NCI-H146 (cell line): ENCODE measurements at regions not wholly inside any gene's neighbourhood (a gene's known extent, or its start where the extent isn't known, plus 50 kb on each side); places are given as distances from the start of the nearest gene placed in this dataset.

ENCODE experiments used
- DNase-seq: peaks from one replicate; lab custom pipeline; 2025; lab: John Stamatoyannopoulos, UW

DNA sequence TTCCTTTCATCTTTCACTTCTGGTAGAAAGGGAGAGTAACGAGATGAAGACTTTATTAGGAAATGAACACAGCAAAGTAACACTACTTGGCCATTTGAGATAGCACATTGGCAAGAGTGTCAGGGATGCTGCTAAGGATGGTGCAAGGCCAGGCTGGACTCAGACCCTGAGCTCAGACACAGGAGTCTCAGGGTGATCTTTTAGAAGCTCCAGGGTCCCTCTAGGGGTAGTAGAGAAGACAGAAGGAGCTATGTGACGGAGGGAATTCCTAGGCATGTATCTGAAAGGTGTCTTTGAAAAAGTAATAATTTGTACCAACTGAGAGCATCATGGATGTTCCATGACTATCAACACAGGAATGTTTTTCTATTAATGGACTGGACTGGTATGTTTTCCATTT lies 436.5 kb downstream of the DHX35 start:
- DNase-seq: no peak

DNA sequence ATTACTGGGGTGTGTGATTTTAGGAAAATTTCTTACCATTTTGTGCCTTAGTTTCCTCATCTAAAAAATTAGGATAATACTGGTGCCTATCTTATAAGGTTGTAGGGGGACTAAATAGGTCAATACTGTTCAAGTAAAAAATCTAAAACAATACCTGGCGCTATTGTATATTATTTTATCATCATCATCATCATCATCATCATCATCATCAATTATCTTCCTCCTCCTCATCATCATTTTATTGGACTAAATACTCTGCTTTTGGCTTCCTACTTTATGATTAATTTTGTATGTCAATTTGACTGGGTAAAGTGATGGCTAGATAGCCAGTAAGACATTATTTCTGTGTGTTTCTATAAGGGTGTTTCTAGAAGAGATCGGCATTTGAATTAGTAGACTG lies 435.5 kb downstream of the DHX35 start:
- DNase-seq: no peak

DNA sequence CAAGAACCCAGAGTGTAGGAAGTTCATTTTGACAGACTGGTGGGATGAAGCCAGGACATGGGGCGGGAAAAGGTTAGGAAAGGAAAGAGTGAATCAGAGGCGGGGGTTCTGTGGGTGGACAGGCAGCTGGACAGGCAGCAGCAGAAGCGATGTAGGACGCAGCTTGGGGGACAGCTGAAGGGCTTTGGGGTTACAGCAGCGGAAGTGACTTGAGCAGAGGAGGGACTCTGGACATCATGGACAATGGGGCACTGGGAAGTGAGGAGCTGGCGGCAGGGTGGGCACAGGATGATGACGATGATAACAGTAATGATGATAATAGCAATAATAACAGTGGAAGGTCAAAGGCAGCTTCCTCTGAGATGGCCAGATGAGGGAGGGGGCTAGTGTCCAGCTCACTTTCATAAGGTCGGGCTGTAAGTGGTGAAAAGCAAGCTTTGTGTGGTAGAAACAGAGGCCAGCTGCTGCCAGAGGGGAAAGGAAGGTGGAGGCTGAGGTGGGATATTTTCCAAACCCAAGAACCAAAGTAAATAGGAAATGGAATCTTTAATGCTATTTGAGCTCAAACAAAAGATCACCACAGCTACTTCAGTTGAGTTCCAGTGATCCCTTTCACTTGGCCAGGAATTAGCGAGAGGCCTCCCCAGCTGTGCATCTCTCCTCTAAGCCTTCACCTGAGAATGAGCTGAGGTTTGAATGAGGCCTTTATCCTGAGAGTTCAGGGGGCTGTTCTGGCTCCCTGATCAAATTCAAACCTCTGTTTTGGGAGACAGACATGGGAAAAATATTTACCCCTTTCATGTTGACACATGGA lies 433.5 kb downstream of the DHX35 start:
- DNase-seq: no peak

DNA sequence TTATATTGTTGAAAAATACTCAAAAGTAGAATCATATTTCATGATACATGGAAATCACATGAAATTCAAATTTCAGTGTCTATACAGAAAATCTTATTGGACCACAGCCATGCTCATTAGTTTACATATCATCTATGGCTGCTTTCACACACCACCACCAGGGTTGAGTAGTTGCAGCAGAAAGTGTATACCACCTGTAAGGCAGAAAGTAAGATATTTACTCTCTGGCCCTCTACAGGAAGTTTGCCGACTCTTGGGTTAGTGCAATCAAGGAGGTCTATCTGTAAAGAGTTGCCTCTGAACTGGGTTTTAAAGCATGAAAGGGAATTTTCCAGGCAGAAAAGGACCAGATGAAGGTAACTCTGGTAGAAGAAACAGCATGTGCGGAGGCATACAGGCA lies 432.3 kb downstream of the DHX35 start:
- DNase-seq: no peak

DNA sequence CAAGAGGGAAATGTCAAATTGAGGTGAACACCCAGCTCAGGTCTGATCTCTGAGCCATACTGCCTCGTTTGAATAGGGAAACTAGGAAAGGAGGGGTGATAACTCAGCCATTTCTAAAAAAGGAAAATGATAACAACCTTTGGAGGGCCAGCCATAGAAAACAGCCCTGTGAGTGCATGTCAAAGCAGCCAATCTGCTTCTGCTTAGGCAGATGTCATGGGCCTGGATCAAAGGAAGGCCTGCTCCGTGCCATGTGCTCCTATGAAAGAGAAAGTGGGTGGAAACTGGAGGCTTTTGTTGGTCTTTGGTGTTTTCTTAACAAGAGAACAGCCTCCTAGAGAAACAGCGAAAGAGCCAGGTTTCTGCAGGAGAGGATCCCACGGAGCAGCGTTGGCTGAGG lies 428.0 kb downstream of the DHX35 start:
- DNase-seq: no peak

DNA sequence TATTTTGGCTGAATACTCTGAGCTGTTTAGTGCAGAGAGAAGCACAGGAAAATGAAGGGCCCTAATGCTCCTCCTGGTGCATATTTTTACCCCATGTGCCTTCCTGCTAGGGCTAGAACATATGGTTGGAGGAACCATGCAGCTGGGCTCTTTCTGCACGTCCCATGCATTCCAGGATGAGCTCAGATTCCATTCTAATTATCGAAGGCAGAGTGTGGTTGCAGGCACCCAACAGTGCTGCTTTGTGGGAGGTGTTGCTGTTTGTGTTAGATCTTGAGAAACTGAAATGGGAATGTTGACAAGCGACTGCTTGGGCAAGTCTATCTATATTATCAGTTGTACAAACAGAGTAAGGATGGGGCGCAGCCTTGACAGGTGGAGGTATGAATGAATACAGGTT lies 419.5 kb downstream of the DHX35 start:
- DNase-seq: no peak

DNA sequence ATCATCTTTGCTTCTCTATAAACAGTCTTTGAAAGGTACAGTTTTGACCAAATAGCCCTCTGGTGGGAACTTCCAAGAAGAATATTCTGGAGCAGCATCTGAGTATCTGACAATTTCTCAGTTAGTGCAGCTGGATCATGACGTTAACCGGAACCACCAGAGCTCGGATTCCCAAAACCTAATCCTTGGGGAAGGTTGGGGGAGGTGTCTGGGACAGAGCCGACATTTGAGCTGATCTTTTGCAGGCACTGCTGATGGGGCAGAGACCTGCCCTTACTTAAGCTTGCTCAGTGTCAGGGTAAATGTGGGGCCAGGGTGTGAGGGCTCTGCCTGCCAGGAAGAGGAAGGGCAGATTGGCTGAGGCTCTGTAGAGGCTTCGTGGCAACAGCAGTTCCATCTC lies 416.6 kb downstream of the DHX35 start:
- no peak for DNase-seq

DNA sequence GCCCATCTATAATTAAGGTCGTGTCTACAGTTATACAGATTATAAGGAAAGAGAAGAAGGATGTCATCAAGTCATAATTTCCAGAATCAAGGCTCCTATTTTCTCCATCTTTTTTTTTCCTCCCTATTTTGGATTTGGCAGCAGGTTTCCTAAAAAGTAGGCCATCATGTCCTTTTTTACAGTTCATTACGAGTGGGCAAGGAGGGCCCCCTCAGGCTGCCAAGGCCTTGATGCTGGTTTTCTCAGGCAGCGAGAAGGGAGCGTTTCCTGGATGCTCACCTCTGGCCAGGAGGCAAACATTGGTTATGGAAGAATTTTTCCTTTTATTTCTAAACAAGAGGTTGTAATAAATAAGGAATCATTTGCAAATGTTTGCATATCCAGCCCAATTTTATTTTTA lies 414.6 kb downstream of the DHX35 start:
- DNase-seq: no peak

DNA sequence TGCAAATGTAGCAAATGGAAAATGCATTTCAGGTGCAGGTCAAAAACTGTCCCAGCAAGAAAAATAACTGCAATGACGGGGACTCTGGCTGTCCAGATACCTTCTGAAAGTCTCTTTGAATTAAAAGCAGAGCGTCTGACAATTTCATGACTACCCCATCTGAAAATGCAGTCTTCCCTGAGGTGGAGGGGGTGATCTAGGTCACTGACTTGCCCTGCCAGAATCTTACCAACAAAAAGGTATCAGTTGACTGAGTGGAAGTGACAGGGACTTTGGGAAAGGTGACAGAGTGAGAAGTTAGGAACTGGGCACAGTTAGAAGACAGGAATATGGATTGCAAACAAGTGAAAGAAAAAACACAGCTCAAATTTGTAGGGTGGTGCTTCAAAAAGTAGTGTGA lies 402.2 kb downstream of the DHX35 start:
- no peak for DNase-seq

DNA sequence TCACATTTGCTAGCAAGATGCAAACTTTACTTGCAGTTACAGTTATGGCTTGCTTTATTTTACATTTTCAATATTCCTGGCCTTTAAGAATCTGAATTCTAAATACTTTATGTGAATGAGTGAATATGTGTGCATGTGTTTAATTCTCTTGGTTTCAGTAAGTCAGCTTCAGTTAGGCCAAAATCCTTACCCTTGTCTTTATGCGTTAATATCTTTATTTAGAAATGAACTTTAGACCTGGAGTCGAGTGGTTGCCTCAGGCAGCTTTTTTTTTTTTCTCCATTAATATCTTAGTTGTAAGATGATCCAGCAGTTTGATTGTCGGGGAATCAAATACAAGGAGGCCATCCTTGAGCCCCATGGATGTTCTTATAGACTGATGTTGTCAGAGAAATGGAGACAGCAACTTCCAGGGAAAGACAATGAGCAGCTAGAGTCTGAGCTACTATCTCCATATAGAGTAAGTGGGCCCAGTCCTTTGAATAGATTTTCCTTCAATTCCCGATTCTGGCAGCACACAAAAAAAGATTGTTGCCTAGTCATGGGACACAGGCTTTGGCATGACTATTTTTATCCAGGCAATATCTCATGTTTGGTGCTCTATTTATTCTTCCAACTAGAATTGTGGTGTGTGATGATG lies 398.0 kb downstream of the DHX35 start:
- no peak for DNase-seq

DNA sequence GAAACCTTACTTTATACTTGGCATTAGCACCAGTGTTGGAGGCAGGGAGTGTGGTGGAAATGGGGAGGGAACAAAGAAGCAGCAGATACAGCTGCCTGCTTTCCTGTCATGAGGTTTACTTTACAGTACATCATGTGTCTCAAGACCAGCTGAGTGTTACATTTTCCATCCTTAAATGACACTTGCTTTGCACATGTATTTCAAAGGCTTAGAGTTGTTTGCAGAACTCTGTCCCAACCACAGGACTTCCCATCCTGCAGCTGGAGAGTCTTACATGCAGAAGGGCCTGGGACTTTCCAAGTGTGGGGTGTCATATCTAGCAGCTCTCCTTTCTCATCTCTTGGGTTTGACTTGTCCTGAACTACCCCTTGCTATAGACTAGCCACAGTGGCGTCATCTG lies 395.9 kb downstream of the DHX35 start:
- DNase-seq: no peak

DNA sequence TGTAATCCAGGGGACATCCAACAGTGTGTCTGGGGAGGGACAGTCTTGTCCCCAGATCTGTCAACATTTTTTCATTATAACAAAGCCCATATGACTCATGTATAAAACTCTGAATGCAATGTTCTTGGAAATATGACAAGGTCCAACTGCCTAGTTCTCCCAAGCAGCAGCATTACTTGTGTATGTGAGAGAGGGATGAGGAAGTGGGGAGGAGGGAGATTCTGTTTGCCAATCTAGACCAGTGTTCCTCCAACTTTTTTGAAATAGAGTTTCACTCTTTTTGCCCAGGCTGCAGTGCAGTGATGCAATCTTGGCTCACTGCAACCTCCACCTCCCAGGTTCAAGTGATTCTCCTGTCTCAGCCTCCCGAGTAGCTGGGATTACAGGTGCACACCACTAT lies 394.8 kb downstream of the DHX35 start:
- DNase-seq: no peak

DNA sequence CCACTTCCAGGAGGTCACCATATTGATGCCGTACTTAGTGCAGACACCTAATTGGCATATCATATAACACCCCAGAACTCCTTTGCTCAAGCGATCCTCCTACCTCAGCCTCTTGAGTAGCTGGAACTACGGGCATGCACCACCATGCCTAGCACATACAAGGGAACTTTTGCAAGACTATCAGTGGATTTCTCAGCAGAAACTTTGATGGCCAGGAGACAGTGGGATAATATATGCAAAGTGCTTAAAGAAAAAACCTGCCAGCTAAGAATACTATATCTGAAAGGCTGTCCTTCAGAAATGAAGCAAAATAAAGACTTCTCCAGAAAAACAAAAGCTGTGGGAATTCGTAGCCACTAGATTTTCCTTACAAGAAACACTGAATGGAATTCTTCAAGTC lies 387.1 kb downstream of the DHX35 start:
- DNase-seq: no peak

DNA sequence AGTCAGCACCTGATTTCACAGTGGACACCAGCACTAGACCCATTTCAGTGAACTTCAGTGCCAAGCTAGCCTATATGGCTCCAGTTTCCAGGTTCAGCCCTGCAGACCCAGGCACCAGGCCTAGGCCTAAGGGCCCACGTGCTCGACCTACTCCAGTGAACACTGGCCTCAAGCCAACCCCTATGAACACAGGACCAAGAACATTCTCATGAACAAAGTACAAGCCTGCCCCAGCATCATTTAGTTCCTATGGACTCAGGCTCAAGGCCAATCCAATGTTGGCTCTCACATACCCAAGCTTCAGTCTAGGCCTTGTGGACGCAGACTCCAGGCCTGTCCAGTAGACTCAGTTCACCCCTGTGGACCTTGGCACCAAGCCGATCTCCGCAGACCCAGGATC lies 385.5 kb downstream of the DHX35 start:
- no peak for DNase-seq

DNA sequence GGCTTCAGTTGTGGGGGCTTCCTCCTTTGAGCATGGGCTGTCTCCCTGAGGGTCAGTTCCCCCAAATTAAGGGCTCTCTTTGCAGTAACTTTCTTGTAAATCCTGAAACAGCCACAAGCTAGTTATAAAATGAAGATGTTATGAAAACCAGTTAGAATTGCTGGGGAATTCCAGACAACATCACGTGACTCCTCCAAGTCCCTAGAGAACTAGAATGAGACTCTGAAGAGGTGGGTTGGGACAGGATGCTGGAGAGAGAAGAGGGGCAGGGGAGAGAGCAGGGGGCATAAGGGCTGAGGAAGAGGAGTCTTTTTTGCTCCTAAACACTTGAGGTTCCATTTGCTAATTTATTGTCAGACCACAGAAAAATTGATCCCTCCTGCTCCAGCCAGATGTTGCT lies 380.3 kb downstream of the DHX35 start:
- no peak for DNase-seq

DNA sequence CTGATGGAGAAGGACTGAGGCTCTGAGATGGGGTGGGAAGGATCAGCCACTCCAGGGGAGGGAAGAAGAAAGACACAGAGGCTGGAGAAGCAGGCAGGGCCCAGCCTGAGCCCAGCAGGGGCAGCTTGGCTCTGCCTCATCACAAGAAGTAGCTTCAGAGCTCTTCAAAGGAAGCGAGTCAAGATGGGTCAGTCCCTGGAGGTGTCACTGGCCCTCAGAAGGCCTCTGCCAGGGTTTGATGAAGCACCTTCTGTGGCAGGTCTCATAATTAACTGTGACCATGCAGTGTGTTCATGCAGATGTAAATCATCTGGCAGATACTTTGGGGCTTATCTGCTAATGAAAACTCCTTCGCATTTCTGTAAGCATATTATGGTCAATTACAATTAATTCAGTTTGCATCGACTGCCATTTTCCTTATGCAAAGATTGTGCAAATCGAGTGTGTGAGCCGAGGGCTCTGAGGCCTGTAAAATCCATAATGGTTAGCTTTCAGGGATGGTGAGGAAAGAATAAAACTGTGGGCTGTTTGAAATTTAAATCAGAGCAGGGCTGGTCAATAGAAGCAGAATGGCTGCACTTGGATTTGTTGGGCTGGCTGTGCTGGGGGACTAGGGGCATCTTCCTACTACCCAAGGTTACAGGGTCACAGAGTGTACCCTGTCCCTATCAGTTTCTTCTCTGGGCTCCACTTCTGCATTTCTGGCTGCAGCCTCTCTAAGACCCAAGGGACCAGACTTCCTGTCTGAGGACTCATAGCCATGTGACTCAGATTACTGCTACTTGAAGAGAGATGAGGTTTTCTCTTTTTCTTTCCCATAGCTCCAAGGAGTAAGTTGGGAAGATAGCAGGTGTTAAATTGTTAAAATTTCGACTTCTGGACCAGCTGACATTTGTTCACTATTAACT lies 376.6 kb downstream of the DHX35 start:
- DNase-seq: no peak

DNA sequence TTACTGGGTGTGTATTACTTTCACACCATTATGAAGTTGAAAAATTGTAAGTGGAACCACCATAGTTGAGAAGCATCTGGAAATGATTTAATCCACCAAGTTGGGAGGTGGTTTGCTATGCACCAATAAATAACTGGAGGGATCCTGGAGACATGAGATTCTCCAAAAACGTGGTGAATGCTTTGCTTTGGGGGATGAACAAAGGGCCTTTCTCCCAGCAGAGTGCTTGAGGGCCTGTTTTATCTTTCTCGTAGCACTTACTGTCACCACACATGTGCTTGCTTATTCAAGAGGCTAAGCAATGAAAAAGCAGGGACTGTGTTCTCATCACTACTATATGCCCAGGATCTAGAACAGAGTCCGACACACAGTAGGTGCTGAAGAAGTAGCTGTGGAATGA lies 371.1 kb downstream of the DHX35 start:
- no peak for DNase-seq

DNA sequence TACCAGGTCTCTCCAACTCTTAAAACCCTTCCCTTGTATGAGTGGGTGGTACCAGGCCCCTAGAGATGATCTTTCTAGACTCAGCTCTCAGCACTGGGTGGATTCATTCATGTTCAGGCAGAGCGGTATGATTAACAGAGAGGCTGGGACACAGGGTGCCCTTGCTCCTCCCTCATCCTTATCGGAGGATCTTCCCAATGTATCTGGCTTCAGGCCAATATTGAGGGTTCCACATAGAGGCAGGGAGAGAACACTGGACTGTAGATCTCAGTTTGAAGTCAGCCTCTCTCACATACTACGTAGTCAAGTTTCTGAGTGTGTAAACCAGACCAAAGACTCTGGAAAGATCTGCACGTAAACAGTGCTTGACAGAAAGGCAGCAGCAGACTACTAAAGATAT lies 366.2 kb downstream of the DHX35 start:
- no peak for DNase-seq

DNA sequence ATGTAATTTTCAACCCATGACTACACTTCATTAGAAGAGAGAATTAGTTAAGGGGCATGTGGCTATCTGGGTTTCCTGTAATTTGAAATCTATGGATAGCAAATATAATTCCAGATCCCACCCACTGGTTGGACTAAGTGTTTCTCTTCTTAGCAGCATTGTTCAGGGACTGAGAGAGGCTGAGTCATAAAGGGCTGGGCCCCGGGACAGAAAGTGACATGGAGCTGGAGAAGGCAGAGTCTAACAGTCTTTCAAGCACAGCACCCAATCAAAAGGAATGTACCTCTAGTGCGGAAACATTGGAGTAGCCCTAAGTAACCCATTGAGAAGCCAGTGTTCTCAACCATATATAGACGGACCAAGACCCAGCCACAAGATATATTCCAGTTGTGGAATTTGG lies 363.9 kb downstream of the DHX35 start:
- DNase-seq: no peak

DNA sequence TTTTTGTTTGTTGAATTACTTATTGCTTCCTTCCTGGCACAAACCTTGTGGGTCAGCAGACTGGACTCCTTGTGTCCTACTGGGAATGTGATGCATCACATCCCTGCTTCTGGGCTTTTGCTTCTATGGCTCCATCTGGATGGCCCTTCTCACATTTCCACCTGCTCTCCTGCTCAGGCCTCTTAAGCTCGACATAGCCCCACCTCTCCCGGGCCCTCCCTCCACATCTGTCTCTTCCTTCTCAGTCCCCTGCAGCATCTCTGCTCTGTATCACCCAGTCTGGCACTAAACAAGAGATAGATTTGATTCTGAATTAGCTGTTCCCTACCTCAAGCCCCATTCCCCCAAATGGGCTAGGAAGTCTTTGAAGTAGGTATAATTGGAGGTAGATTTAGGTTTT lies 356.8 kb downstream of the DHX35 start:
- DNase-seq: no peak

DNA sequence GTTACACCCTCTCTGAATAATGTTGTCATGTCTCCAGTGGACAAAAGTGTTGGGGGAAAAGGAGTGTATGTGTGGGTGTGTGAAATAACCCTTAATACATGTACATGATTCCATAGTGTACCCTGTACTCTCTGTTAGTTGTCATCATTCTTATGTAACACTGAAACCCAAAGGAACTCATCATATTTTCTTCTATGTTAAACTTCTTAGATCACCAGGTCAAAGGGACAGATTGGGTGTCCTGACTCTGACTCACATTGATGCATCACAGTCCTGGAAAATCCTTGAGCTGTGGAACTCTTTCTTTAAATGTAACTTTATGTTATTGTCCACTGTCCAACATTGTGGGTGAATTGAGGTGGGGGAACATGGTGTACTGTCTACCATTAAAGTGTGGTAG lies 350.5 kb downstream of the DHX35 start:
- no peak for DNase-seq

DNA sequence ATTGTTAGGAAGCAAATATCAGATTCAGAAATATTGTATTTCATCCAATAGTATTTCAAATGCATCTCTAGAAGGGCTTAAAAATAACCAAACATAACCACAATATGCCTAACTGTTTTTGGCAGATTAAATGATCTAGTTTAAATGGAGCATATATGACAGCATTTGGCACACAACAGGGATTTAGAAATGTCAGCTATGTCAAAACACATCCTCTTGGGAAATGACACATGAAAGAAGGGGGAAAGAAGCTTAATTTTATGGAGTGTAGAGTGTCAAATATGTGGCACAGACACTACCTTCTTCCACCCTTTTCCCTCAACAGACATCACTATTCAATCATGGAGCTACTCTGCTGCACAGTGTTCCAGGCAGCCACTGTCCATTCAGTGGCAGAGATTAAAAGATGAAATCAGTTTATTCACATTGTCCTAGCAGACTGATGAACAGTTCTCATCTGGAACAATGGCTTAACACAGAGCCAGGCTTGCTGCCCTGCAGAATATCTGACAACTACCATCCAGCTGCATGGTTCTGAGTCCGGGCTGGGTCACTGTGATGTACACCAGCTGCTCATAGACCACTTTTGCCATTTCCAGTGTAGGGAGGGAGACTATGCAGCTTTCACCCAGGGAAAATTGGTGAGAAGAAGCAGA lies 349.8 kb downstream of the DHX35 start:
- no peak for DNase-seq
